H1 (cell line): ENCODE measurements at regions not wholly inside any gene's neighbourhood (a gene's known extent, or its start where the extent isn't known, plus 50 kb on each side); places are given as distances from the start of the nearest gene placed in this dataset.

Experiments used
- CTCF ChIA-PET: fragments of 300-600 bp; sonication (Branson Sonifier 250); formaldehyde crosslinking; loops from one replicate; lab custom pipeline; 2021; ENCODE audit not compliant: partially characterized antibody; lab: Charles Lee
- POLR2A ChIA-PET: fragments of 300-600 bp; sonication (Branson Sonifier 250); formaldehyde crosslinking; loops from one replicate; lab custom pipeline; 2021; ENCODE audit warnings: inconsistent platforms; ENCODE audit not compliant: partially characterized antibody; lab: Charles Lee
- DNase-seq, 2 experiments: peaks; one replicate each; pipeline versions ENCODE4 v3.0.0 to v3.0.0-alpha.2; 2010 to 2022; ENCODE audit warnings: low spot score in 2 of 2, low read depth in 1 of 2, mixed read lengths in 1 of 2
- FAIRE-seq: peaks from 2 replicates; lab custom pipeline; 2011; peaks lifted over from hg19 to GRCh38; lab: Jason Lieb, UNC
- H2AFZ ChIP-seq: 2 replicates; pipeline ENCODE4 v1.8.1; 2012; ENCODE audit warnings: low read length, inconsistent platforms
- H2AK5ac ChIP-seq: 2 replicates; pipeline ENCODE4 v1.6.1; 2013; ENCODE audit warnings: low read depth, low read length
- H2BK120ac ChIP-seq: replicated peaks from 2 replicates; pipeline ENCODE3; 2013; ENCODE audit warnings: low read depth, low read length, inconsistent platforms
- H2BK12ac ChIP-seq: 2 replicates; pipeline ENCODE4 v1.6.1; 2013; ENCODE audit warnings: low read depth, low read length
- H2BK15ac ChIP-seq: 2 replicates; pipeline ENCODE4 v1.6.1; 2013; ENCODE audit warnings: low read length
- H2BK20ac ChIP-seq: 2 replicates; pipeline ENCODE4 v1.6.1; 2013; ENCODE audit warnings: low read length
- H2BK5ac ChIP-seq: 2 replicates; pipeline ENCODE4 v1.6.1; 2013; ENCODE audit warnings: low read depth, low read length
- H3K14ac ChIP-seq: 2 replicates; pipeline ENCODE4 v1.6.1; 2013; ENCODE audit warnings: inconsistent platforms; ENCODE audit not compliant: insufficient read length
- H3K18ac ChIP-seq: 2 replicates; pipeline ENCODE4 v1.6.1; 2013; ENCODE audit warnings: low read length; ENCODE audit errors: extremely low read depth
- H3K23ac ChIP-seq: 2 replicates; pipeline ENCODE4 v1.6.1; 2013; ENCODE audit warnings: inconsistent platforms; ENCODE audit not compliant: insufficient read length
- H3K23me2 ChIP-seq: 2 replicates; pipeline ENCODE4 v1.6.1; 2013; ENCODE audit warnings: low read depth, low read length
- H3K27ac ChIP-seq: 2 replicates; pipeline ENCODE4 v1.6.1; 2011; ENCODE audit warnings: low read depth, low read length, inconsistent platforms
- H3K27me3 ChIP-seq, 4 experiments: replicated peaks in 1 of 4; 1 replicate in 1 of 4; 2 replicates in 3 of 4; pipeline versions ENCODE4 v1.6.1 to v1.8.1; 2011 to 2013; ENCODE audit warnings: low read length in 3 of 4, mild to moderate bottlenecking in 3 of 4, inconsistent platforms in 2 of 4, mixed read lengths in 2 of 4, moderate library complexity in 1 of 4; ENCODE audit not compliant: control insufficient read depth in 3 of 4, insufficient read depth in 3 of 4; ENCODE audit errors: extremely low read depth in 1 of 4
- H3K36me3 ChIP-seq, 4 experiments: 2 replicates each; pipeline versions ENCODE4 v1.6.1 to v1.8.1; 2011 to 2013; ENCODE audit warnings: mild to moderate bottlenecking in 4 of 4, low read length in 3 of 4, moderate library complexity in 2 of 4, control low read depth in 1 of 4, inconsistent platforms in 1 of 4; ENCODE audit not compliant: insufficient read depth in 4 of 4, control insufficient read depth in 2 of 4
- H3K4ac ChIP-seq: replicated peaks from 2 replicates; pipeline ENCODE3; 2013; ENCODE audit warnings: low read length, low read depth, mixed read lengths, inconsistent platforms; ENCODE audit not compliant: insufficient read length
- H3K4me1 ChIP-seq, 4 experiments: replicated peaks in 1 of 4; 1 replicate in 1 of 4; 2 replicates in 3 of 4; pipeline versions ENCODE4 v1.6.1 to v1.8.1; 2011 to 2013; ENCODE audit warnings: low read length in 3 of 4, inconsistent platforms in 2 of 4, mixed read lengths in 1 of 4; ENCODE audit not compliant: insufficient read depth in 4 of 4, control insufficient read depth in 3 of 4
- H3K4me2 ChIP-seq, 2 experiments: 2 replicates each; pipeline versions ENCODE4 v1.6.1 to v1.8.1; 2011 to 2013; ENCODE audit warnings: low read depth in 2 of 2, low read length in 2 of 2, control low read depth in 1 of 2, inconsistent platforms in 1 of 2, mild to moderate bottlenecking in 1 of 2; ENCODE audit not compliant: insufficient read depth in 1 of 2
- H3K4me3 ChIP-seq, 4 experiments: fragments of 200-600, 300-600 bp in 1 of 4; sonication (generic), shearing (Covaris generic), sonication (Bioruptor Twin) in 1 of 4; 2 replicates each; pipeline versions ENCODE4 v1.5.1 to v1.8.1; 2011 to 2016; ENCODE audit warnings: low read length in 4 of 4, low read depth in 3 of 4, control low read depth in 2 of 4, inconsistent platforms in 2 of 4, mild to moderate bottlenecking in 2 of 4, mixed read lengths in 1 of 4, moderate library complexity in 1 of 4; ENCODE audit not compliant: insufficient read depth in 2 of 4; ENCODE audit errors: extremely low read depth in 1 of 4
- H3K56ac ChIP-seq: replicated peaks from 2 replicates; pipeline ENCODE3; 2013; ENCODE audit warnings: low read depth, mild to moderate bottlenecking, mixed read lengths, low read length, inconsistent platforms; ENCODE audit not compliant: insufficient read length
- H3K79me1 ChIP-seq: 2 replicates; pipeline ENCODE4 v1.6.1; 2013; ENCODE audit warnings: low read depth, low read length, control low read depth
- H3K79me2 ChIP-seq, 2 experiments: 2 replicates each; pipeline versions ENCODE4 v1.6.1 to v1.8.1; 2012 to 2013; ENCODE audit warnings: low read length in 2 of 2, mild to moderate bottlenecking in 2 of 2, inconsistent platforms in 1 of 2; ENCODE audit not compliant: insufficient read depth in 2 of 2, control insufficient read depth in 1 of 2
- H3K9ac ChIP-seq, 4 experiments: replicated peaks in 1 of 4; 1 replicate in 1 of 4; 2 replicates in 3 of 4; pipeline versions ENCODE4 v1.6.1 to v1.8.1; 2011 to 2013; ENCODE audit warnings: low read depth in 3 of 4, low read length in 3 of 4, control low read depth in 2 of 4, mild to moderate bottlenecking in 2 of 4, moderate library complexity in 2 of 4, inconsistent platforms in 1 of 4; ENCODE audit errors: extremely low read depth in 1 of 4
- H3K9me3 ChIP-seq, 2 experiments: 2 replicates each; pipeline versions ENCODE4 v1.6.1 to v1.8.1; 2012 to 2013; ENCODE audit warnings: mild to moderate bottlenecking in 2 of 2, moderate library complexity in 2 of 2, control low read depth in 1 of 2, inconsistent platforms in 1 of 2, low read depth in 1 of 2, low read length in 1 of 2, mixed read lengths in 1 of 2; ENCODE audit not compliant: insufficient read depth in 2 of 2
- H4K20me1 ChIP-seq, 2 experiments: replicated peaks in 1 of 2; 2 replicates each; pipeline versions ENCODE3 to v1.8.1; 2011 to 2013; ENCODE audit warnings: inconsistent platforms in 2 of 2, low read length in 2 of 2, mild to moderate bottlenecking in 1 of 2; ENCODE audit not compliant: insufficient read depth in 2 of 2, control insufficient read depth in 1 of 2
- H4K5ac ChIP-seq: 2 replicates; pipeline ENCODE4 v1.6.1; 2013; ENCODE audit warnings: low read length, low read depth, mixed read lengths, inconsistent platforms; ENCODE audit not compliant: insufficient read length
- H4K8ac ChIP-seq: 2 replicates; pipeline ENCODE4 v1.8.0; 2013; ENCODE audit warnings: mild to moderate bottlenecking, moderate library complexity, low read length, inconsistent platforms; ENCODE audit not compliant: insufficient read depth; ENCODE audit errors: extremely low read depth
- H4K91ac ChIP-seq: replicated peaks from 2 replicates; pipeline ENCODE3; 2013; ENCODE audit warnings: low read length, mixed read lengths, inconsistent platforms; ENCODE audit not compliant: insufficient read length
- CBX5 ChIP-seq: fragments of 300-800, 300-1000 bp; sonication (generic); IDR thresholded peaks from 2 replicates; pipeline ENCODE4 v1.7.1; 2016; ENCODE audit warnings: antibody characterized with exemption, low read length, low read depth
- CBX8 ChIP-seq: fragments of 300-800, 300-1000 bp; sonication (generic); IDR thresholded peaks from 2 replicates; pipeline ENCODE4 v1.7.1; 2016; ENCODE audit warnings: low read depth, low read length, borderline replicate concordance
- SIX5 ChIP-seq: IDR thresholded peaks from 2 replicates; pipeline ENCODE4 v1.6.1; 2011; ENCODE audit warnings: mild to moderate bottlenecking, low read depth, low read length
- SRF ChIP-seq: IDR thresholded peaks from 2 replicates; pipeline ENCODE4 v1.6.1; 2011; ENCODE audit warnings: mild to moderate bottlenecking, low read depth, low read length, moderate library complexity
- WGBS, 2 experiments: shearing (Covaris generic) in 1 of 2; methylation state at CpG; one replicate each; pipeline versions ENCODE4 v1.1.6 to v1.1.7; 2013 to 2015; ENCODE audit warnings: low lambda C conversion rate in 2 of 2, mixed read lengths in 2 of 2, inconsistent platforms in 1 of 2, low coverage in 1 of 2, missing lambda C conversion rate in 1 of 2; ENCODE audit not compliant: insufficient replicate concordance in 2 of 2, insufficient coverage in 1 of 2, insufficient read length in 1 of 2; ENCODE audit errors: extremely low coverage in 1 of 2, missing lambda C conversion rate in 1 of 2; 5-methylcytosine and 5-hydroxymethylcytosine counted together

DNA sequence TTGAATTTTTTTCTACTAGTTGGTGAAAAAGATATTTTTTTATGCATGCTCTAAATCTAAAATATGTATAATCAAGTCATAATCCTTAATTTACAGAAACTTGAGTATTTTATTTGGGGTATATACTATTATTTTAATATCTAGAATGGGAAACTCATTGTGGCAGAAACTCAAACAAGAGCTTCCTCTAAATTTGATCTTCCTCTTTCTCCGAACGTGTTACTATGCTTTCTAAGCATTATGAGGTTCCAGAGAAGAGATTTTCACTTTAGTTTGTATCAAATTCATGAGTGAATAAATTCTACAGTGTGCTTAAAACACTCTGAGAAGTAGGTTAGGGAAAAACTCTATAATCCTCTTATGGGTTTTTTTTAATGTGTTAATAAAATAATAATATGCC lies 173.1 kb downstream of the POTEB3 start:
- no peaks in the 10 kb centered on the region for H3K79me1 ChIP-seq
- H4K20me1 ChIP-seq = no peaks in the 10 kb centered on the region
- WGBS, 2 experiments = 45% methylated on average over 2 of the region's 2 CpGs; no CpG with 5 or more reads in 1 of the 2 experiments
- H3K27ac ChIP-seq = no peak overlapping the region
- peaks cover 26 to 30% of the 10 kb centered on the region in 2 experiments for H3K9me3 ChIP-seq
- no peaks in the 10 kb centered on the region for H3K79me2 ChIP-seq
- H2BK20ac ChIP-seq = no peak overlapping the region
- FAIRE-seq (no peak), DNase-seq (no peak)
- H3K14ac ChIP-seq = no peak overlapping the region
- no peak overlapping the region for H4K8ac ChIP-seq
- no peaks in the 10 kb centered on the region for H3K4me1 ChIP-seq
- no peak overlapping the region for H3K4me3 ChIP-seq
- no peaks in the 10 kb centered on the region for H3K23me2 ChIP-seq
- H3K18ac ChIP-seq = no peak overlapping the region
- ChIA-PET POLR2A (no interaction called here), CTCF (no interaction called here)
- no peaks in the 10 kb centered on the region for H3K36me3 ChIP-seq
- H4K91ac ChIP-seq = no peak overlapping the region
- H2BK5ac ChIP-seq = no peak overlapping the region
- H2BK12ac ChIP-seq = no peak overlapping the region
- H3K23ac ChIP-seq = no peak overlapping the region
- H3K27me3 ChIP-seq = no peaks in the 10 kb centered on the region
- H2BK15ac ChIP-seq = no peak overlapping the region
- H3K4ac ChIP-seq = no peak overlapping the region
- no peak overlapping the region for H3K4me2 ChIP-seq
- TF ChIP-seq SIX5 (no peak), SRF (no peak), CBX5 (no peak), CBX8 (no peak)
- H2AFZ ChIP-seq = no peak overlapping the region
- no peak overlapping the region for H3K56ac ChIP-seq
- no peak overlapping the region for H2AK5ac ChIP-seq
- no peak overlapping the region for H4K5ac ChIP-seq
- no peak overlapping the region for H2BK120ac ChIP-seq
- H3K9ac ChIP-seq = no peak overlapping the region
